ENCODE measurements at regions not wholly inside any gene's neighbourhood (a gene's known extent, or its start where the extent isn't known, plus 50 kb on each side); places are given as distances from the start of the nearest gene placed in this dataset.
"Not testable (repeated sequence)": the region's sequence is repeated elsewhere in the genome, so short reads cannot be mapped to it uniquely, and the experiment has no call there.

DNA sequence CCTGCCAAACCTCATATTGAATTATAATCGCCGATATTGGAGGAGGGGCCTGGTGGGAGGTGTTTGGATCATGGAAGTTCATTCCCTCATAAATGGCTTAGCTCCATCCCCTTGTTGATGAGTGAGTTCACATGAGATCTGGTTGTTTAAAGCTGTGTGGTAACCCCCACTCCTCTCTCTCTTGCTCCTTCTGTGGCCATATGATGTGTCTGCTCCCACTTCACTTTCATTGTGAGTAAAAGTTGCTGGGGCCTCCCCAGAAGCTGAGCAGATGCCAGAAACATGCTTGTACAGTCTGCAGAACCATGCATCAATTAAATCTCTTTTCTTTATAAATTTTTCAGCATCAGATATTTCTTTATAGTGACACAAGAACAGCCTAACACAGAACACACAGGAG lies 929.0 kb upstream of the FAT3 start:
- DNase-seq: no peak

- no peak for DNase-seq
These were observed 931.5 kb upstream of the FAT3 start for GRCh38 chr11:91293119-91293518.

DNA sequence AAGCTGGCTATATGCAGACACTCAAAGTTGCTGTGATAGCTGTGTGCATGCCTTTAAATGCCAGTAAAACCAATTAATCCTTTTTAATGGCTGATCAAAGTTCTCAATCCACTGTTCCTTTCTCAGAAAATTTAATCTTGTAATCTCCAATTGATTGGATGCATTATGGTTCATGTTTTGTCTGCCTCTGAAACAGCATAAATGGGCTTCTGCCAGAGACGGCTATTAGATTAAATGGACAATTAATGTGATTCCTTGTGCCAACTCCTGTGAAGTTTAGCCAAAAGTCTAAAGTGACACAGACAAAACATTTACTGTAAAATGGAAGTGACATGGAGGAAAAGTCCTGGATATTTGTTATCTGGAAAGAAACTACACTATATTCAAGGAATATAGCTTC lies 952.5 kb upstream of the FAT3 start:
- no peak for DNase-seq

GRCh38 chr11:91268512-91269295 lies 955.9 kb upstream of the FAT3 start:
- not testable (repeated sequence) for DNase-seq

DNA sequence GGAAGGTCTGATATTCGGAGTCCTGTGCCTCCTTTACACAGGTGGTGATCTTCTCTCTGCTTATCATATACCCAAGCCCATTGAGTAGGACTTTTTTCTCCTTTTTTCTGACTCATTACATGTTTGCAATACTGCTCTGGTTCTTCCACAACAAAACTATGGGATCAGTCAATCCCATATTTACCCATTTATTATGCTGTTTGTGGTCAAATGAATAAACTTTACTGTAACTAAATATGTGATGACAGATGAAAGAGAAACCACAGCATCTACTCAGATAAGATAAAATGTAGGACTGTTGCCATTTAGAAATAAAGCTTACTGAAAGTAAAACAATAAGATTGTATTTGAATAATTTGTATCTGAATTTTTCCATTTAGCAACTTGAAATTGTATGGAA lies 958.7 kb upstream of the FAT3 start:
- no peak for DNase-seq

DNA sequence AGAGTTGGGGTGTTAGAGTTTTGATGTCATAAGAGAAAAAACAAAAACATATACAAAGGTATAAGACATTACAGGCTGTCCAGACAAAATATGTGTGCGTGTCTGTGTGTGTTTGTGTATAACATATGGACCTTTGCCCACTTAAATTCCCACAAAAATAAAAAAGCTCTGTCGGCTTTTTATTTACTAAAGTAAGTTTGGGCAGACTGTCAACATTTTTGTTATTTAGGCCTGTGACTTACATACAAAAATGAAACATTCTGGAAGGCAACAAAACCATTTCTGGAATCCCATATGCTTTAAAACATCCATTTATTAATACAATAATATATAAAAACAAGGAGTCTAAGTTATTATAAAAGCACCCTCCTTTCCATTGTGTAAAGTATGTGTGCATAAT lies 960.1 kb upstream of the FAT3 start:
- no peak for DNase-seq

GRCh38 chr11:91263496-91264365 lies 960.9 kb upstream of the FAT3 start:
- DNase-seq: no peak

- peak in 2 of 3 donors; percentile 0 to 1 for DNase-seq
These were observed 963.1 kb upstream of the FAT3 start for GRCh38 chr11:91261513-91261912.

- no peak for DNase-seq
These were observed 965.7 kb upstream of the FAT3 start for GRCh38 chr11:91258876-91259275.

DNA sequence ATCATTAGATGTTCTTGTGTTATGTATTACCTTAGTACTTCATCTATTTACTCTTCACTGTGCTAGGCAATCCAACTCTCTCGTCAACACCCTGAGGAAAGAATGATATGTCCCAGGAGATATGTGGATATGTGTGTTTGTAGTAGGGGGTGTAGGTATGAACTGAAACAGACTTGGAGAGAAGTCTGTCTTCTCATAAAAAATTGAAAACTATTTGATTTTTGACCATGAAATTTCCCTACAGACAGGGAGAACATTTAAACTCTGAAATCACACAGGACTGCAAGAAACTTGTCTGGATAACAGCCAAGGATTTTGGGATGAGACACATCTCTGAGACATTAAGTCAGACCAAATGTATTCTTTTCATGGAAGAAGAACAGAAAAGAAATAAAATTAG lies 967.0 kb upstream of the FAT3 start:
- no peak for DNase-seq

DNA sequence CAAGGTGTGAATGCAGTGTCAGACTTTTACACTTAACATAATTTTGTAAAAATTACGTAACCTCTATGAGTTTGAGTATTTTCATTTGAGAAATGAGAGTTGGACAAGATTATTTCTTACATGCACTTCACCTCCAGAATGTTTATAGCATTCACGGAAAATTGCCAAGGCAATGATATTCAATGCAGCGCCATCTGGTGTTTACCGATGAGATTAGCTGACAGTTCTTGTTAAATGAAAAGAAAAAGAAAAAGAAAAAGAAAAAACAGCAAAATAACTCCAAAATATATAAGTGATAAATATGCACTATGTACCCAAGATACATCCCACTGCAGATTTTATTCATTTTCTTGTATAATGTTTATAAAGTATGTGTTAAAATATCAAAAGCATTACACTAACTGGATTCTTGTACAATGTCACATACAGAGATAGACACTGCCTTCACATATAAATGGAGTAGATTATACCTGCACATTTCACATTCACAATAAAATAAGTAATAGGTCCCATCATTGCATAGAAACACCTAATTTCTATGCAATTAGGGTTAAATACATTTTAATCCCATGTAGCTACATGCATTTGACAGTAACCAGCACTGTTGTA lies 976.3 kb upstream of the FAT3 start:
- peak; percentile 49 to 57 (median 56) for DNase-seq

- DNase-seq: no peak
These were observed 977.4 kb upstream of the FAT3 start for GRCh38 chr11:91247009-91247735.

DNA sequence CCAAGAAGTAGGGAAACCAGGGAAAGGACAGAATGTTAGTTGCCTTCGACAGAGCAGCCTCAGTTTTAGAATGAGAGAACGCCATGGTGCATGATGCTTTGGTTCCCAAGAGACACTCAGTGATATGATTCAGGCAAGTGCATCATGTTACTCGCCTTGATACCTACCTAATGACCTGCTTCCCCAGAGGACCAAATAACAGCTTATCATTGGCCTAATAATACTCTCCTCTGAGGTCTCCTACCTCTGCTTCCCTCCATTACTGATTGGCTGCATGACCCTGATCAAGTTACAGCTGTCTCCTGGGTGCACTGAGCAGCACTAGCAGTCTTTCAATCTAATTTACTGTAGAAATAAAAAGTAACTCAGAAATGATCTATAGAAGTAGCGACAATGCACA lies 979.7 kb upstream of the FAT3 start:
- DNase-seq: no peak

DNA sequence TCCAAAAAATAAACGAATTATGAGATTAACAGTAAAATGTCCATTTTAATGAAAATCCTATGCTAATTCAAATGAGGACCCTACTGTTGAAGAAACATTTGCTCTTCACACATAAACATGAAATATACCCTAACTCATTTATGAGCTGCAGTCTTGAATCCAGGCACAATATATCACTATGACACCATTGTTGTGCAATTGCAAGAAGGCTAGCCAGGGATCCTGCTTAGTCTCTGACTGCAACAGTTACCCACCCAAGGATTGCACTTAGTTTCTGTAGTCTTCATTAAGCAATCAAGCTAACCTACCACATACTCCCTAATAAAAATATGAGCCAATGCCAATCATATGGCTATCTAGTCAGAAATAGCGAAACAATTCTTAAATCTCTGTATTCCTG lies 981.0 kb upstream of the FAT3 start:
- no peak for DNase-seq

DNA sequence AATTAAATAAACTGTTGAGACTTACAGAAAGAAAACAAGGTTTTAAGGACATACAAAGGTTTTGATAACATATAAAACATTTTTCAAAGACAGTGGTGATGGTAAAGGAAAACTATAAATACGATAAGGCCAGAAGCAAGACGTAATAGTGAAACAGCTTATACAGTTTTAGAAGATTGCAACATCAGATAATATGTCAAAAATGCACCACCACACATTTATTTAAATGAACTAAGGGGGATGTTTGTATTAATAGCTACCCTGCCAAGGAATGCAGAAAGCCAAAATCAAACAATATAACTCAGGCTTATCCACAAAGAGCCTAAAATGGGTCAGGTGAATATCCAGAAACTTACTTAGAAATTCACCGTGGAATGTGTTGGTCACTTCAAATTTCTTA lies 981.6 kb upstream of the FAT3 start:
- no peak for DNase-seq

DNA sequence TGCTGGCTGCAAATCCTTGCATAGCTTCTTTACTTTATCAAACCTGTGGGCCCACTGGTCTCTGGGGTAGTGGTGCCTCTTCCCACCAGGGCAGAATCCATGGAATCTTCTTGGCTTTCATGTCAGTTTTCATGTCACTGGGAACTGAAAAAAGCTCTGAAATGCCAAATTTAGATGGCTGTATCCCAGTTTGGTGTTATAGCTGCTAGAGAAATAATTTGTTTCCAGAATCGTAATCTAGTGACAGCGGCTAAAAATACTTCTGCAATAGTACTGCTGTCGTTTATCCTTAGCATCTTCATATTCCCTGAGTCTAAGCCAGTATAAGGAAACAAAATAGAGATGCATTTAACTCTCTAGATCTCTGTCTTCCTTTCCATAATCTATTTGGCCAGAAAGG lies 983.4 kb upstream of the FAT3 start:
- no peak for DNase-seq

GRCh38 chr11:91239359-91239758 lies 985.3 kb upstream of the FAT3 start:
- no peak for DNase-seq

GRCh38 chr11:91231226-91231625 lies 993.4 kb upstream of the FAT3 start:
- no peak for DNase-seq

GRCh38 chr11:91230647-91231046 lies 994.0 kb upstream of the FAT3 start:
- no peak for DNase-seq

GRCh38 chr11:91222830-91223229 lies 1000.0 kb upstream of the CHORDC1 start:
- DNase-seq: no peak

DNA sequence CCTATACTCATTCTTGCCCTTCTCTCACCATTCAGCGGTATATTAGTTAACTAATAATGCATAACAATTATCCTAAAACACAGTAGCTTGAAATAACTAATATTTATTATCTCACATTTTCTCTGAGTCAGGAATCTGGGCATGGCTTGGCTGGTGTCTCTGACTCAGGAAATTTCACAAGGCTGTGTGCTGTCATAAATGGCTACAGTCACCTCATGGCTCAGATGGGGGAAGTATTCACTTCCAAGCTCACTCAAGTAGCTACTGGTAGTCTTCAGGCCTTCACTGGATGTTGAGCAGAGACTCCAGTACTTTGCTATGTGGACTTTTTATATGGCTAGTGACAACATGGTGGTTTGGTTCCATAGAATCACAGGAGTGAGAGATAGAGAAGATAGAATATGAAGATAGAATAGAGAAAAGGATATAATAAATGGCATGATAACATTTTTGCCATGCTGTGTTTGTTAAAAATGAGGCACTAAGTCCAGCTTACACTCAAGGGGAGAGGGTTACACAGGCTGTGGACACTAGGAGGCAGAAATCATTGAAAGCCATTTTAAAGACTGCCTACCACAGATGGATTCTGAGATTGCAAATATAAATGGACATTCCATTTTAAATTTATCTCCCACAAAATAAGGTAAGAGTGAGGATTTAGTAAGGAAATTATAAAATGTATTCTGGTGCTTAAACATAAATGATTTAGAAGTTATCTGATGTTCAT lies 997.8 kb upstream of the CHORDC1 start:
- DNase-seq: peak; percentile 1 to 18 (median 10)

GRCh38 chr11:91219535-91219934 lies 996.7 kb upstream of the CHORDC1 start:
- no peak for DNase-seq
